A673 (cell line): ENCODE measurements at regions not wholly inside any gene's neighbourhood (a gene's known extent, or its start where the extent isn't known, plus 50 kb on each side); places are given as distances from the start of the nearest gene placed in this dataset.

Experiments
- BruUV-seq: library from RNA; stranded (reverse); fragments of 400-500 nt; replicated peaks from 2 replicates; lab custom pipeline; 2021; lab: Mats Ljungman, UMichigan
- CTCF ChIA-PET: fragments of 300-600 bp; sonication (Branson Sonifier 250); formaldehyde crosslinking; loops from one replicate; lab custom pipeline; 2022; ENCODE audit warnings: antibody characterized with exemption; lab: Charles Lee
- POLR2A ChIA-PET: fragments of 300-600 bp; sonication (Branson Sonifier 250); formaldehyde crosslinking; loops from one replicate; lab custom pipeline; 2022; ENCODE audit warnings: antibody characterized with exemption; ENCODE audit not compliant: low non-redundant PET; lab: Charles Lee
- DNase-seq: peaks from one replicate; pipeline ENCODE4 v3.0.0-alpha.2; 2015; ENCODE audit warnings: low spot score
- H3K27ac ChIP-seq: fragments of 200-600 bp; sonication (generic); 2 replicates; pipeline ENCODE4 v1.5.1; 2016; ENCODE audit warnings: mixed run types, low read depth, mild to moderate bottlenecking, mixed read lengths, antibody characterized with exemption, low read length; ENCODE audit not compliant: poor library complexity, severe bottlenecking
- H3K27me3 ChIP-seq: fragments of 200-600 bp; sonication (generic); replicated peaks from 2 replicates; pipeline ENCODE4 v1.6.1; 2017; ENCODE audit warnings: mixed run types, low read depth, mild to moderate bottlenecking, mixed read lengths, antibody characterized with exemption, low read length; ENCODE audit not compliant: insufficient read depth, poor library complexity
- H3K36me3 ChIP-seq: fragments of 200-600 bp; sonication (generic); 2 replicates; pipeline ENCODE4 v1.6.1; 2016; ENCODE audit warnings: mixed run types, mild to moderate bottlenecking, mixed read lengths, antibody characterized with exemption, low read length; ENCODE audit not compliant: insufficient read depth, poor library complexity, severe bottlenecking
- H3K4me1 ChIP-seq: fragments of 200-600 bp; sonication (generic); 2 replicates; pipeline ENCODE4 v1.6.1; 2017; ENCODE audit warnings: mixed run types, mild to moderate bottlenecking, mixed read lengths, antibody characterized with exemption, low read length; ENCODE audit not compliant: insufficient read depth, poor library complexity, severe bottlenecking
- H3K4me3 ChIP-seq: fragments of 200-600 bp; sonication (generic); 2 replicates; pipeline ENCODE4 v1.5.1; 2016; ENCODE audit warnings: low read depth, mixed run types, mild to moderate bottlenecking, mixed read lengths, low read length; ENCODE audit not compliant: poor library complexity, severe bottlenecking
- H3K9me3 ChIP-seq: fragments of 200-600 bp; sonication (generic); 2 replicates; pipeline ENCODE4 v1.6.1; 2016; ENCODE audit warnings: mixed run types, low read depth, mild to moderate bottlenecking, mixed read lengths, antibody characterized with exemption, low read length; ENCODE audit not compliant: poor library complexity, severe bottlenecking
- CTCF ChIP-seq: fragments of 300-800, 200-600 bp; sonication (generic); conservative IDR thresholded peaks from 2 replicates; pipeline ENCODE4 v1.5.1; 2017; ENCODE audit warnings: low read depth, mild to moderate bottlenecking, antibody characterized with exemption, low read length, moderate library complexity, mixed read lengths
- EZH2 ChIP-seq: fragments of 200-600 bp; sonication (generic); IDR thresholded peaks from 2 replicates; pipeline ENCODE4 v1.6.1; 2017; ENCODE audit warnings: borderline replicate concordance, low read depth, mild to moderate bottlenecking, mixed read lengths, antibody characterized with exemption, low read length; ENCODE audit not compliant: poor library complexity, severe bottlenecking
- intact Hi-C: fragments of 100-400 bp; cut with micrococcal nuclease; formaldehyde crosslinking; loops from one replicate; pipeline ENCODE4 v1.10.0; 2022; ENCODE audit not compliant: unreplicated experiment

- Histone ChIP-seq H3K4me1 (no peaks in the 10 kb centered on the region), H3K9me3 (no peaks in the 10 kb centered on the region), H3K36me3 (no peaks in the 10 kb centered on the region), H3K27me3 (peaks cover 8% of the 10 kb centered on the region), H3K27ac (no peak overlapping the region), H3K4me3 (no peak overlapping the region)
- intact Hi-C loops: no loop called here
- no peak for TF ChIP-seq EZH2
- no TSS peak for BruUV-seq
- CTCF ChIA-PET: no interaction called here
- POLR2A ChIA-PET: no interaction called here
- DNase-seq: no peak
Measured at GRCh38 chr18:24801001-24801400, 340.6 kb downstream of the HRH4 start.

- TF ChIP-seq EZH2: no peak
- Histone ChIP-seq H3K27me3 (peaks cover 6% of the 10 kb centered on the region), H3K27ac (no peak overlapping the region), H3K9me3 (no peaks in the 10 kb centered on the region), H3K36me3 (no peaks in the 10 kb centered on the region), H3K4me3 (no peak overlapping the region), H3K4me1 (no peaks in the 10 kb centered on the region)
- BruUV-seq: no TSS peak
- no peak for DNase-seq
- intact Hi-C loops: no loop called here
- POLR2A ChIA-PET: no interaction called here
- CTCF ChIA-PET: no interaction called here
Measured at GRCh38 chr18:24802456-24802855, 342.0 kb downstream of the HRH4 start.

GRCh38 chr18:24805156-24805555 is 344.7 kb downstream of the HRH4 start:
- Histone ChIP-seq H3K36me3 (no peaks in the 10 kb centered on the region), H3K4me1 (no peaks in the 10 kb centered on the region), H3K27me3 (no peaks in the 10 kb centered on the region), H3K9me3 (no peaks in the 10 kb centered on the region), H3K27ac (no peak overlapping the region), H3K4me3 (no peak overlapping the region)
- intact Hi-C loops: no loop called here
- DNase-seq: no peak
- no peak for TF ChIP-seq CTCF
- TF ChIP-seq EZH2: no peak
- no TSS peak for BruUV-seq
- CTCF ChIA-PET: no interaction called here
- POLR2A ChIA-PET: no interaction called here

GRCh38 chr18:24809173-24809950 is 348.9 kb downstream of the HRH4 start:
- Histone ChIP-seq H3K27me3 (no peaks in the 10 kb centered on the region), H3K4me1 (no peaks in the 10 kb centered on the region), H3K36me3 (no peaks in the 10 kb centered on the region), H3K27ac (no peak overlapping the region), H3K4me3 (no peak overlapping the region), H3K9me3 (no peaks in the 10 kb centered on the region)
- DNase-seq: no peak
- ChIA-PET CTCF (no interaction called here), POLR2A (no interaction called here)
- intact Hi-C loops: no loop called here
- BruUV-seq: no TSS peak
- no peak for TF ChIP-seq EZH2
- no peak for TF ChIP-seq CTCF
